Suprapubic skin (tissue), 4 donors: ENCODE measurements at regions not wholly inside any gene's neighbourhood (a gene's known extent, or its start where the extent isn't known, plus 50 kb on each side); places are given as distances from the start of the nearest gene placed in this dataset.
"Not testable (repeated sequence)": the region's sequence is repeated elsewhere in the genome, so short reads cannot be mapped to it uniquely, and the experiment has no call there.

ENCODE experiments used
- DNase-seq, 2 donors: peaks; one replicate each; pipeline ENCODE4 v3.0.0-alpha.2; 2019; ENCODE audit warnings: low spot score in 2 of 2
- H3K27ac ChIP-seq: fragments of 200-600 bp; sonication (generic); one replicate; pipeline ENCODE4 v1.5.1; 2019
- H3K27me3 ChIP-seq: fragments of 200-600 bp; sonication (generic); one replicate; pipeline ENCODE4 v1.5.1; 2019
- H3K36me3 ChIP-seq: fragments of 200-600 bp; sonication (generic); one replicate; pipeline ENCODE4 v1.5.1; 2019
- H3K4me1 ChIP-seq: fragments of 200-600 bp; sonication (generic); one replicate; pipeline ENCODE4 v1.5.1; 2019
- H3K4me3 ChIP-seq: fragments of 200-600 bp; sonication (generic); one replicate; pipeline ENCODE4 v1.5.1; 2019; ENCODE audit warnings: mild to moderate bottlenecking
- H3K9me3 ChIP-seq: fragments of 200-600 bp; sonication (generic); one replicate; pipeline ENCODE4 v1.5.1; 2019
- EP300 ChIP-seq: sonication (generic); formaldehyde crosslinking; IDR thresholded peaks from one replicate; pipeline ENCODE4 v1.6.1; 2017; ENCODE audit warnings: antibody characterized with exemption
- POLR2A ChIP-seq, 2 donors: fragments of 450-650 bp; IDR thresholded peaks; one replicate each; pipeline ENCODE4 v1.6.1; 2017; ENCODE audit warnings: antibody characterized with exemption in 2 of 2, mild to moderate bottlenecking in 2 of 2, moderate library complexity in 2 of 2
- POLR2AphosphoS5 ChIP-seq, 3 donors: sonication (generic); formaldehyde crosslinking; IDR thresholded peaks; one replicate each; pipeline ENCODE4 v1.6.1; 2017; ENCODE audit warnings: antibody characterized with exemption in 3 of 3
- WGBS: methylation state at CpG from one replicate; pipeline ENCODE4 v1.1.5; 2018; 5-methylcytosine and 5-hydroxymethylcytosine counted together
- TF ChIP-seq, protein P1 (sequence below), 2 donors: fragments of 200-600 bp in 1 of 2; fragments of 450-650 bp in 1 of 2; sonication (generic) in 1 of 2; IDR thresholded peaks; one replicate each; pipeline ENCODE4 v1.5.1; 2016 to 2019; ENCODE audit warnings: antibody characterized with exemption in 2 of 2, mild to moderate bottlenecking in 1 of 2, moderate library complexity in 1 of 2

DNA sequence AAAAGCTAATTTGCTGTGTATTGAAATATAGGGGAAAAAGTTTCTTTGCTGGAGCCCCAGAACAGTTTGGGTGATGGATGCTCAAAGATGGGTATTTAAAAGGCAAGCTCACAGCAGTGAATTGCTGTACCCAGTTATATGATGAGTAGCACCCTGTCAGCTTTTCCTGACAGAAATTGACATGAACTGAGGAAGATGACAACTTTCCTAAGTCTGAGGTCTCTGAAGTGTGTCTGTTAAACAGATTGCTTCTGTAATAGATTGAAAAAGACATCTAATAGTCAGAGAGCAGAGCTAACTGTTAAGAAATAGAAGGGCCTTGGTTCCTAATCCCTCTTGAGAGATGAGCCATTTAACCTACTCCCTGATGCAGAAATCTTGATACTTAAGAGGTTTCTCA, 1278.0 kb upstream of the ALCAM start:
- Histone ChIP-seq H3K36me3 (no peaks in the 10 kb centered on the region), H3K27me3 (no peaks in the 10 kb centered on the region), H3K4me3 (no peak overlapping the region), H3K27ac (no peak overlapping the region), H3K4me1 (no peaks in the 10 kb centered on the region), H3K9me3 (peaks cover 7% of the 10 kb centered on the region)
- no peak for TF ChIP-seq EP300
- TF ChIP-seq, protein P1, sequence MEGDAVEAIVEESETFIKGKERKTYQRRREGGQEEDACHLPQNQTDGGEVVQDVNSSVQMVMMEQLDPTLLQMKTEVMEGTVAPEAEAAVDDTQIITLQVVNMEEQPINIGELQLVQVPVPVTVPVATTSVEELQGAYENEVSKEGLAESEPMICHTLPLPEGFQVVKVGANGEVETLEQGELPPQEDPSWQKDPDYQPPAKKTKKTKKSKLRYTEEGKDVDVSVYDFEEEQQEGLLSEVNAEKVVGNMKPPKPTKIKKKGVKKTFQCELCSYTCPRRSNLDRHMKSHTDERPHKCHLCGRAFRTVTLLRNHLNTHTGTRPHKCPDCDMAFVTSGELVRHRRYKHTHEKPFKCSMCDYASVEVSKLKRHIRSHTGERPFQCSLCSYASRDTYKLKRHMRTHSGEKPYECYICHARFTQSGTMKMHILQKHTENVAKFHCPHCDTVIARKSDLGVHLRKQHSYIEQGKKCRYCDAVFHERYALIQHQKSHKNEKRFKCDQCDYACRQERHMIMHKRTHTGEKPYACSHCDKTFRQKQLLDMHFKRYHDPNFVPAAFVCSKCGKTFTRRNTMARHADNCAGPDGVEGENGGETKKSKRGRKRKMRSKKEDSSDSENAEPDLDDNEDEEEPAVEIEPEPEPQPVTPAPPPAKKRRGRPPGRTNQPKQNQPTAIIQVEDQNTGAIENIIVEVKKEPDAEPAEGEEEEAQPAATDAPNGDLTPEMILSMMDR (IDR thresholded peaks at IDR 0.05), result no peak
- no peak for TF ChIP-seq POLR2AphosphoS5 (IDR thresholded peaks at IDR 0.05)
- TF ChIP-seq POLR2A (IDR thresholded peaks at IDR 0.05), result no peak
- no peak for DNase-seq

DNA sequence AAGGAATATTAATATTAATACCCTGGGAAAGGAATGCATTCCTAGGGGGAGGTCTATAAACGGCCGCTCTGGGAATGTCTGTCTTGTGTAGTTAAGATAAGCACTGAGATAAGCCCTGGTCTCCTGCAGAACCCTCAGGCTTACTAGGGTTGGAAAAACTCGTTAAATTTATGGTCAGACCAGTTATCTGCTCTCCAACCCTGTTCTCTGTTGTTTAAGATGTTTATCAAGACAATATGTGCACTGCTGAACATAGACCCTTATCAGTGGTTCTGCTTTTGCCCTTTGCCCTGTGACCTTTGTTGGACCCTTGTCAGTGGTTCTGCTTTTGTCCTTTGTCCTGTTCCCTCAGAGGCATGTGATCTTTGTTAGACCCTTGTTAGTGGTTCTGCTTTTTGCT, 1276.7 kb upstream of the ALCAM start:
- H3K27me3 ChIP-seq, H3K4me3 ChIP-seq, H3K9me3 ChIP-seq, DNase-seq, H3K4me1 ChIP-seq, H3K27ac ChIP-seq, H3K36me3 ChIP-seq: not testable (repeated sequence)
- WGBS, result 46% methylated on average over 3 of the region's 3 CpGs

DNA sequence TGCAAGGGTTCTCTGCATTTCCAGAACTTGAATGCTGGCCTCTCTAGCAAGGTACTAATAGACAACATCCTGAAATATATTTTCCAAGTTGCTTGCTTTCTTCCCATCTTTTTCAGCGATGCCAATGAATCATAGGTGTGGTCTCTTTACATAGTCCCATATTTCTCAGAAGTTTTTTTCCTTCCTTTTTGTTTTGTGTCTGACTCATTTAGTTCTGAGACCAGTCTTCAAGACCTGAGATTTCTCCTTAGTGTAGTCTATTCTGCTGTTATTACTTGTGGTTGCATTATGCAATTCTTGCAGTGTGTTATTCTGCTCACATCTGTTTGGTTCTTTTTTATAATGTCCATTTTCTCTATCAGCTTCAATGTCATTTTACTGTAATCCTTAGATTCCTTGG, 1265.0 kb upstream of the ALCAM start:
- Histone ChIP-seq H3K4me1 (no peaks in the 10 kb centered on the region), H3K27ac (no peak overlapping the region), H3K4me3 (no peak overlapping the region), H3K27me3 (no peaks in the 10 kb centered on the region), H3K9me3 (no peaks in the 10 kb centered on the region), H3K36me3 (no peaks in the 10 kb centered on the region)
- TF ChIP-seq EP300 (no peak), POLR2AphosphoS5 (IDR thresholded peaks at IDR 0.05) (no peak), POLR2A (IDR thresholded peaks at IDR 0.05) (no peak)
- TF ChIP-seq, protein P1 (IDR thresholded peaks at IDR 0.05), result no peak
- 83% methylated on average over 1 of the region's 1 CpG for WGBS
- DNase-seq, result no peak

DNA sequence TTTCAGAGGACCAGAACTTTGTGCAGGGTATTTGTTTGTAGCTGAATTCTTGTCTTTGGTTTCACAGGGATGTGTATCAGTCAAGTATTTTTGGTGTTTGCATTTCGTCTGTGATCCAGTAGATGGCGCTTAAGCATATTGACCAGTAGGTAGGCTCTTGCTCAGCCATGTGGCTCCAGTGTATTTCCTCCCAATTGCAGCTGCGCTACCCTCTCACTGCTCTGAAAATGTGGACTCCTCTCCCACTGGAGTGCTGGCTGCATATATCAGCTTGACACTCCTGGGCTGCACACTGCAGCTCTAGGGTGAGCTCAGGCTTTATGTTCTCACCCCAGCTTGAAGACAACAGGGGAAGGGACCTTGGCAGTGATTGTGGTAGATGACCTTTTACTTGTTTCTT, 1264.3 kb upstream of the ALCAM start:
- Histone ChIP-seq H3K4me3 (no peak overlapping the region), H3K9me3 (no peaks in the 10 kb centered on the region), H3K27ac (no peak overlapping the region), H3K4me1 (no peaks in the 10 kb centered on the region), H3K27me3 (no peaks in the 10 kb centered on the region), H3K36me3 (no peaks in the 10 kb centered on the region)
- TF ChIP-seq, protein P1 (IDR thresholded peaks at IDR 0.05), result no peak
- no peak for TF ChIP-seq EP300
- WGBS, result 35% methylated on average over 3 of the region's 3 CpGs
- DNase-seq, result no peak

DNA sequence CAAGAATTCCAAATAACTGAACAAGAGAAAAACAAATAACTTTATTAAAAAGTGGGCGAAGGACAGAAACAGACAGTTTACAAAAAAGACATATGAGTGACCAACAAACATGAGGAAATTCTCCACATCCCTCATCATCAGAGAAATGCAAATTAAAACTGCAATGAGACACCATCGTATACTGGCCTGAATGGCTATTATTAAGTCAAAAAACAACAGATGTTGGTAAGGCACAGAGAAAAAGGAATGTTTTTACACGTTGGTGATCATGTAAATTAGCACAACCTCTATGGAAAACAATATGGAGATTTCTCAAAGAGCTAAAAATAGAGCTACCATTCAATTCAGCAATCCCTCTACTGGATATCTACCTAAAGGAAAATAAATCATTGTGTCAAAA, 1260.4 kb upstream of the ALCAM start:
- H3K27me3 ChIP-seq, result no peaks in the 10 kb centered on the region
- DNase-seq, result no peak
- H3K9me3 ChIP-seq, result no peaks in the 10 kb centered on the region
- no peaks in the 10 kb centered on the region for H3K36me3 ChIP-seq
- TF ChIP-seq, protein P1 (IDR thresholded peaks at IDR 0.05), result no peak
- TF ChIP-seq POLR2AphosphoS5 (IDR thresholded peaks at IDR 0.05), result no peak
- no peak for TF ChIP-seq EP300
- TF ChIP-seq POLR2A (IDR thresholded peaks at IDR 0.05), result no peak
- no peaks in the 10 kb centered on the region for H3K4me1 ChIP-seq
- H3K27ac ChIP-seq, result no peak overlapping the region
- WGBS, result 55% methylated on average over 3 of the region's 3 CpGs
- H3K4me3 ChIP-seq, result no peak overlapping the region

DNA sequence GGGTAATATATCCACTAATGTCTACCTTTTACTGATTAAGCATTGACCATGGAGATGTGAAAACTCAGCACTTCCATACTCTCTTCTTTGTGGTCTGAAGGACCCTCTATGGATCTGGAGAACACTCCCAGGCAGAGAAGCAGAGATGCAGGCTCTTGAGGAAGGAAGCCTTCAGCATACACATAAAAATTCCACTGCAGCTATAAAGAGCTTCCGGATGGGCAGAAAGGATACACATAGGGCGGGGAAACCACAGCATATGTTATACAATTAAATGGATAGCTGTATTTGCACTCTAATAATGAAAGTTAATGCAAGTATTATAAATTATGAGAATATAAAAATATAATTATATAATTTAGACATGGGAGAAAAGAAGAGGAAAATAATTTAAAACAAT, 1258.2 kb upstream of the ALCAM start:
- Histone ChIP-seq H3K4me1 (no peaks in the 10 kb centered on the region), H3K36me3 (no peaks in the 10 kb centered on the region), H3K27ac (no peak overlapping the region), H3K9me3 (no peaks in the 10 kb centered on the region), H3K4me3 (no peak overlapping the region), H3K27me3 (no peaks in the 10 kb centered on the region)
- TF ChIP-seq EP300 (no peak), POLR2AphosphoS5 (IDR thresholded peaks at IDR 0.05) (no peak), POLR2A (IDR thresholded peaks at IDR 0.05) (no peak)
- TF ChIP-seq, protein P1 (IDR thresholded peaks at IDR 0.05), result no peak
- WGBS, result 45% methylated on average over 2 of the region's 2 CpGs
- DNase-seq, result no peak
